Gastroesophageal sphincter (tissue), 3 donors: ENCODE measurements at regions not wholly inside any gene's neighbourhood (a gene's known extent, or its start where the extent isn't known, plus 50 kb on each side); places are given as distances from the start of the nearest gene placed in this dataset.

Experiments used
- EP300 ChIP-seq: sonication (generic); formaldehyde crosslinking; IDR thresholded peaks from one replicate; pipeline ENCODE4 v1.6.1; 2017; ENCODE audit warnings: antibody characterized with exemption, mild to moderate bottlenecking
- POLR2A ChIP-seq, 2 donors: fragments of 450-650 bp; IDR thresholded peaks; one replicate each; pipeline ENCODE4 v1.6.1; 2017; ENCODE audit warnings: antibody characterized with exemption in 2 of 2, mild to moderate bottlenecking in 2 of 2, moderate library complexity in 1 of 2
- POLR2AphosphoS5 ChIP-seq: sonication (generic); formaldehyde crosslinking; IDR thresholded peaks from one replicate; pipeline ENCODE4 v1.6.1; 2017; ENCODE audit warnings: antibody characterized with exemption
- TF ChIP-seq, protein P1 (sequence below), 4 experiments: fragments of 200-600 bp in 2 of 4; fragments of 450-650 bp in 2 of 4; sonication (generic) in 1 of 4; IDR thresholded peaks; one replicate each; pipeline ENCODE4 v1.5.1; 2017 to 2019; ENCODE audit warnings: antibody characterized with exemption in 4 of 4, mild to moderate bottlenecking in 2 of 4, moderate library complexity in 2 of 4

DNA sequence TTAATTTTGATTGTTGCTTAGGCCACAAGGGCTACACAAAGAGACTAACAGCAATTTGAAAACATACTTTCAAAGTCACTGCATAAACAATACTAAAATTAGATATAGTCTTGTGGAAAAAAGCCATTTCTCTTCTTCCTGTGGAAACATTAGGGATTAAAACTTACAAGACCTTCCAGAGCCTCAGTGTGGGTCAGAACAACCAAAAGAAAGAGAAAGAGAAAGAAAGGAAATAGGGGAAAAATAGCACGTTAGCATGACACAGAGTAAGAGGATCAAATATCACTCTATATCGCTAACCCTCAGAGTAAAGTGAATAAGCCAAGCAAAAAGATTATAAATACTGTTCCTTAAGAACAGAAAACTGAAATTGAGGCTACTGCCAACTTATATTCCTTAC is 127.8 kb upstream of the DIAPH2 start:
- TF ChIP-seq, protein P1, sequence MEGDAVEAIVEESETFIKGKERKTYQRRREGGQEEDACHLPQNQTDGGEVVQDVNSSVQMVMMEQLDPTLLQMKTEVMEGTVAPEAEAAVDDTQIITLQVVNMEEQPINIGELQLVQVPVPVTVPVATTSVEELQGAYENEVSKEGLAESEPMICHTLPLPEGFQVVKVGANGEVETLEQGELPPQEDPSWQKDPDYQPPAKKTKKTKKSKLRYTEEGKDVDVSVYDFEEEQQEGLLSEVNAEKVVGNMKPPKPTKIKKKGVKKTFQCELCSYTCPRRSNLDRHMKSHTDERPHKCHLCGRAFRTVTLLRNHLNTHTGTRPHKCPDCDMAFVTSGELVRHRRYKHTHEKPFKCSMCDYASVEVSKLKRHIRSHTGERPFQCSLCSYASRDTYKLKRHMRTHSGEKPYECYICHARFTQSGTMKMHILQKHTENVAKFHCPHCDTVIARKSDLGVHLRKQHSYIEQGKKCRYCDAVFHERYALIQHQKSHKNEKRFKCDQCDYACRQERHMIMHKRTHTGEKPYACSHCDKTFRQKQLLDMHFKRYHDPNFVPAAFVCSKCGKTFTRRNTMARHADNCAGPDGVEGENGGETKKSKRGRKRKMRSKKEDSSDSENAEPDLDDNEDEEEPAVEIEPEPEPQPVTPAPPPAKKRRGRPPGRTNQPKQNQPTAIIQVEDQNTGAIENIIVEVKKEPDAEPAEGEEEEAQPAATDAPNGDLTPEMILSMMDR (IDR thresholded peaks at IDR 0.05) = no peak
- TF ChIP-seq POLR2AphosphoS5 (no peak), POLR2A (IDR thresholded peaks at IDR 0.05) (no peak), EP300 (no peak)
